ENCODE measurements at regions not wholly inside any gene's neighbourhood (a gene's known extent, or its start where the extent isn't known, plus 50 kb on each side); places are given as distances from the start of the nearest gene placed in this dataset.
"Not testable (repeated sequence)": the region's sequence is repeated elsewhere in the genome, so short reads cannot be mapped to it uniquely, and the experiment has no call there.

GRCh38 chr2:220337611-220338440, 710.4 kb downstream of the SLC4A3 start:
- no peak for DNase-seq (ENCODE audit: low read depth, low spot score)

DNA sequence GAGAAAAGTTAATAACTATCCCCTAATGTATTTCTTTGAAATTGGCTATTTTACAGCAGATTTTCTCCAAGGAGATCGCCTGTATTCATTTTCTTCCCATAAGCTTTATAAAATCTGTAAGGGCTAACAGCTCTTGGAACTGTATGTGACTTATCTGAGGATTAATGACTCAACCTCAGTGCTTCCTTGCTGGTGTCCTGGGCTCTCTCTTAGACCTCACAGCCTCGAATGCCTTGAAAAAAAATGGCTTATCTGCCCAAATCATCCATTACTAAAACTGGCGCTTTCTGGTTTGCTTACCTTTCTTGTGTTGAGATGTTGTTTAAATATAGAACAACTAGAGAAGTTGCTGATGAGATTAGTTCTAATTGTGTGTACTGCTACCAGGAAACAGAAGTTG, 713.6 kb downstream of the SLC4A3 start:
- no peak for DNase-seq (ENCODE audit: low read depth, low spot score)

GRCh38 chr2:220346919-220347318, 719.5 kb downstream of the SLC4A3 start:
- DNase-seq (ENCODE audit: low read depth, low spot score): no peak

GRCh38 chr2:220347626-220348025, 720.2 kb downstream of the SLC4A3 start:
- DNase-seq (ENCODE audit: low read depth, low spot score): no peak

DNA sequence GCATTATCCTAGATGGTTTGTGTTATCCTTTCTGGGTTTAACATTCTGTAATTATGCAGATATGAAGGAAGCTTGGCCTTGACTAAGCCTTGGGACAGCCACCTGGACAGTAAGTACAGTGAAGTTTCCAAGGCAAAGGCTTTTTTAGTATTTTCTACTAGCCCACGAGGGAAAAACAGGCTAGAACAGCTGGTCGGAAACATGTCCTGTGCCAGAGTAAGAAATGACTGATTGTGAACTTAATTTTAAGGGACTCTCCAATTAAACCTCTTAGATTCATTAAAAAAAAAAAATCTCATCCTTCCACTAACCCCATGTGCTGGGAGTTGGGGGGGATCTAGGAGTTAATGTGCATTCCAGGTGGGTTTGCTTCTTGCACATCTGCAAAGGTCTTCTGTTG, 720.8 kb downstream of the SLC4A3 start:
- DNase-seq (ENCODE audit: low read depth, low spot score): no peak

- no peak for DNase-seq (ENCODE audit: low read depth, low spot score)
Observed at GRCh38 chr2:220353897-220354296, 726.5 kb downstream of the SLC4A3 start.

DNA sequence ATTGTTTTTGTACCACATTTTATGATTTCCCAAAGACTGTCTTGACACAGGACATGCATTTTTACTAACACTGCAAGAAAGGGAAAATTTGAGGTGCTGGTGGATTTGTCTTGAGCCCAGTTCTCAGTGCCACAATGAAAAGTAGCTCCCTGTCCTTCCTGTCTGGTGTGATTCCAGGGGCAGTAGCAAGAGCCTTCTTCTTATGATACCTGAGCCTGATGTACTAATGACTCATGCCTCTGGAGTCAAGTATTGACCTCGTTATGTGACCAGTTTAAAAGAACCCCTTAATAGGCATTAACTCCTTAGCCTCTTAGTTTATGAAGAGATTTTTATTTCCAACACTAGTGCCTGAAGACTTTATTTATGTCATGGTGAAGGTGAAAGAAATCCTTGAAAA, 728.6 kb downstream of the SLC4A3 start:
- no peak for DNase-seq (ENCODE audit: low read depth, low spot score)

DNA sequence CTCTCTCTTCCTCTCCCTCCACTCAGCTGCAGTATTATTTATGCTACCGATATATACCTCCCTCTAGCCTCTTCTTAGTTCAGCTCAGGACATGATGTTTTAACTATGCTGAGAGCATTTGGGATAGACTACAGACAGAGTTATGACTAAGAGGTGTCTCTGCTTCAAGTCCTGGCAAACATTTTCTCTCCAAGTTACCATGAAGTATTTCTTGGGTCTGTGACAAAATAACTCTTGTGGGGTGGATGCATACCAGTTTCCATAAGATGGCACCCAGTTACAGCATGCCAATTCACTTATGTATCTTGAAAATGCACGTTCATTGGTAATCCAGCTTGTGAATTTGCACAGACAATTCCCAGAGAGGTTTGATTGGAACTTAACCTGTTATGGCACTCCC, 737.6 kb downstream of the SLC4A3 start:
- DNase-seq (ENCODE audit: low read depth, low spot score): no peak

- no peak for DNase-seq (ENCODE audit: low read depth, low spot score)
Observed at GRCh38 chr2:220366765-220367164, 739.3 kb downstream of the SLC4A3 start.

DNA sequence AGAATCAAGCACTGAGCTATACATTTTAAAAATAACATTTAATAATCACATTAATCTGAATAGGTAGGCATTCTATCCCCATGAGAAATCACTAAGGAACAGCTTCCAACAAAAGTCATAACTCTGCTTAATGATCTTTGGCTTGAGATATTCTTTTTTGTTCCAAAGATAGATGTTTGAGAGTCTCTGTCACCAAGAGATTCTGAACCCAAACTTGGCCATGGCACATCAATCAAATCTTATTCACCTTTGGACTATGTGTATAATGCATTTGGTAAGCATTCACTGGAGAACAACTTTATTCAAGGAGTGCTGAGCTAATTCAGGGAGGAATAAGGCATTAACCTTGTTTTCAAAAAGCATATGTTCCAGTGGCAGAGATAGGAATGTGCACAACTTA, 743.3 kb downstream of the SLC4A3 start:
- no peak for DNase-seq (ENCODE audit: low read depth, low spot score)

DNA sequence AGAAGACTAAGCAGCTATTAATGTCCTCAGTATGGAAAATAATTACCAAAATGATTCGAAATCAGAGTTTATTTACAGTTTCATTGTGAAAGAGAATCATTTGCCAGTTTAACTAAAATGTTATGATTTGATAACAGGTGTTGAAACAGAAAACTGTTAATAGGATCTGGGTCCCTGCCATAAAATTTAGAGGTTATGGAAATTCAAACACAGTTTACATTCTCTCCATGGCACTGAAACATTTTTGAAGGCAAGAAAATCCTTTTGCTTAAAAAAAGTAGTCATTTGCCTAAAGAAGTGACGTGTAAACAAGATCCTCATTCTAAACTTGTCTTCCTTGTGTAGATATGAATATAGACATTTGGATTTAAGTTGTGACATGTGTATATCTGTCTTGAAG, 743.8 kb downstream of the SLC4A3 start:
- DNase-seq (ENCODE audit: low read depth, low spot score): no peak

GRCh38 chr2:220373878-220374277, 746.4 kb downstream of the SLC4A3 start:
- DNase-seq (ENCODE audit: low read depth, low spot score): no peak

GRCh38 chr2:220374282-220374681, 746.9 kb downstream of the SLC4A3 start:
- DNase-seq (ENCODE audit: low read depth, low spot score): no peak

GRCh38 chr2:220377482-220378155, 750.2 kb downstream of the SLC4A3 start:
- no peak for DNase-seq (ENCODE audit: low read depth, low spot score)

- DNase-seq (ENCODE audit: low read depth, low spot score): not testable (repeated sequence)
Observed at GRCh38 chr2:220387758-220388157, 760.3 kb downstream of the SLC4A3 start.

GRCh38 chr2:220393711-220394110, 766.3 kb downstream of the SLC4A3 start:
- no peak for DNase-seq (ENCODE audit: low read depth, low spot score)

- no peak for DNase-seq (ENCODE audit: low read depth, low spot score)
Observed at GRCh38 chr2:220394433-220394832, 767.0 kb downstream of the SLC4A3 start.

DNA sequence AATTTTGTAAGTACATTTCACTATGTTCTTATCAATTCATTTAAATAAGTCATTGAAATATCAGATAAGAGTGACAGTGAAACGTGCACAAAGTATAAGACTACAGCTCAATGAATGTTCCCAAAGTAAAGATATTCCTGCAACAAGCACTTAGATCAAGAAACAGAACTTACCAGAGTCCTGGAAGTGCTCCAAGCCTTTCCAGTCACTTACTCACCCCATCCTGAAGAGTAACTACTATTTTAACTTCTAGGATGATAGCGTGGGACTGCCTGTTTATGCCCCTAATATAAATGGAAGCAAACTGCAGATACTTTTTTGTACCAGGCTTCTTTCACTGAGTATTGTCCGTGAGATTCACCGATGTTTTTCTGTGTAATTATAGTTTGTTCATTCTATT, 768.9 kb downstream of the SLC4A3 start:
- no peak for DNase-seq (ENCODE audit: low read depth, low spot score)

GRCh38 chr2:220410296-220410695, 782.9 kb downstream of the SLC4A3 start:
- DNase-seq (ENCODE audit: low read depth, low spot score): no peak

DNA sequence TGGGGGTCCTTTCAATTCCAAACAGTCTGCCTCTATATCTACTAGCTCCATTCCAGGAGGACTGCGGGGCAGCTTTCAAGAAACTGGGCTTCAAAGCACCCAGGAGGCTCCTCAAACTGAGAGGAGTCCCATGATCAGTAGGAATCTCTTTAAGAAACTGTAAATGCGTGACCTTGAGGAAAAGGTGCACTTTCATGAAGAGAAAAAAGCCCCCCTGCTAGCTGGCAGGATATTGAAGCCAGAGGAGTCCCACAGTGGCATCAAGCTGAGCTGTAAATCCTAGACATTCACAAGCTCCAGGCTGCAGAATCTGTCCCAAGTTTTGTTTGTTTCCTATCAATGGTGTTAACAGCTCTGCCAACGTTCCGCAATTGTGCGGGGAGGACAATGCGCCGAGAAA, 790.1 kb downstream of the SLC4A3 start:
- no peak for DNase-seq (ENCODE audit: low read depth, low spot score)

DNA sequence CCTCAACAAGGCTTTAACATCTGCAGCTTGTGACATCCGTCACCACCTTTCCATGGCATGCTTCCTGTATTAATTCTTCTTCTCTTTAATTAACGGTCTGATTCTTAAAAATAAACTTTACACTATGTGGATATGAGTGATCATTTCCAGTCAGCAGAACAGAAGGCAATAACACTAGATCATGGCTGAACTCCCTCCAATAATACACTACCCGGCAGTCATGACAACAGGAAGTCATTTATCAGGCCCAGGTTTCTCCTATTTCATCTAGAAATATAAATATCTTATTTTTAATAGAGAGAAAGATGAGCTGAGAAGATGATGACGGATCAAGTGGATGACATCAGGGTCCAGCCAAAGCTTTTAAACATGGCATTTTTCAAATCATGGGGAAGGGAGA, 792.2 kb downstream of the SLC4A3 start:
- DNase-seq (ENCODE audit: low read depth, low spot score): no peak

DNA sequence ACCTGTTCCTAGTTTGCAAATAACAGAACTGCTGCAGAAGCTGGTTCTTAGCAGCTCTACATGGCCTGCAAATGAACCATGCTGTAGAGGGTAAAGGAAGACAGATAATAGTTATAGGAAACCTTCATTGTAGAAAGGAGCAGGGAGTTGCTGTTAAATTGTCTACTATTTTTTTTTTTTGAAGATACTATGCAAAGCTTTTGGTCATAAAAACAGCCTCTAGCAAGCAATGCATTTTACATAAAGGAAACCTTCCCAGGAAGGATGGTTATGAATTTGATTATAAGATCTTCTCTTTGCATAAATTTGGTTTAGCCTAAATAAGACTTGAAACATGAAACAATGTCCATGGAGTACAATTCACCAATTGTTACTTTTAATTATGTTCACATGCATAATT, 793.4 kb downstream of the SLC4A3 start:
- no peak for DNase-seq (ENCODE audit: low read depth, low spot score)

DNA sequence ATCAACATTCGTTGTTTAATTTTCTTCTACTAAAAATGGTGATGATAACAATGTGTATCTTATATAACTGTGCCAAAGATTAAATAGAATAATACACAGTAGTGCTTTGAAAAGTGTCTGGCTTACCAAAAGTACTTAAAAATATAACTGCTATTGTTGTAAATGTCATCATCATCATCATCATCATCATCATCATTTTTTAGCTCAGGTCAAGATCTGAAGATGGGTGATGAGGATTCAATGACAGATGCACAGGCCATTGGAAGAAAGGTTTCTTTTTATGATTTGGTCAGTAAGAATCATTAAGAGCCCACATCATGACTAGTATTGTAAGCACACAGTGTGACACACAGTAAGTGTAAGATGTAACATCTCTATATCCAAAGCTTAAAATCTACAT, 795.2 kb downstream of the SLC4A3 start:
- DNase-seq (ENCODE audit: low read depth, low spot score): no peak

Data from brain pericyte (primary cell).